SK-N-SH (cell line): ENCODE measurements at regions not wholly inside any gene's neighbourhood (a gene's known extent, or its start where the extent isn't known, plus 50 kb on each side); places are given as distances from the start of the nearest gene placed in this dataset.

Experiments used
- CTCF ChIA-PET: fragments of 300-600, 350-600 bp; formaldehyde crosslinking; extraction: SDS; loops from one replicate; lab custom pipeline; 2021; lab: Yijun Ruan, JAX
- POLR2A ChIA-PET: fragments of 350-600 bp; sonication (Branson Sonifier 250); formaldehyde crosslinking; extraction: SDS; loops from one replicate; lab custom pipeline; 2020; ENCODE audit warnings: antibody characterized with exemption, inconsistent platforms; lab: Yijun Ruan, JAX
- DNase-seq: peaks from one replicate; pipeline ENCODE4 v3.0.0; 2012
- H2AFZ ChIP-seq: fragments of 200-600 bp; sonication (generic); 2 replicates; pipeline ENCODE4 v1.8.1; 2016; ENCODE audit warnings: antibody characterized with exemption, mild to moderate bottlenecking, low read depth
- H3F3A ChIP-seq: fragments of 200-600 bp; sonication (generic); replicated peaks from 2 replicates; pipeline ENCODE3; 2016; ENCODE audit warnings: antibody characterized with exemption, mild to moderate bottlenecking; ENCODE audit not compliant: insufficient read depth
- H3K27ac ChIP-seq, 2 experiments: fragments of 200-500 bp in 1 of 2; fragments of 200-600 bp in 1 of 2; sonication (Bioruptor generic) in 1 of 2; sonication (generic), shearing (Covaris generic) in 1 of 2; 2 replicates each; pipeline versions ENCODE4 v1.5.1 to v1.6.1; 2014 to 2016; ENCODE audit warnings: low read depth in 2 of 2, inconsistent platforms in 1 of 2, low read length in 1 of 2, mild to moderate bottlenecking in 1 of 2, mixed read lengths in 1 of 2
- H3K27me3 ChIP-seq: fragments of 200-600 bp; sonication (generic), shearing (Covaris generic); 2 replicates; pipeline ENCODE4 v1.6.1; 2016; ENCODE audit warnings: mixed run types; ENCODE audit not compliant: insufficient read depth
- H3K36me3 ChIP-seq, 2 experiments: fragments of 200-500 bp in 1 of 2; fragments of 200-600 bp in 1 of 2; sonication (Bioruptor generic) in 1 of 2; sonication (generic) in 1 of 2; replicated peaks in 1 of 2; 2 replicates each; pipeline versions ENCODE3 to v1.5.1; 2014 to 2016; ENCODE audit warnings: low read length in 1 of 2, mild to moderate bottlenecking in 1 of 2; ENCODE audit not compliant: insufficient read depth in 2 of 2, control insufficient read depth in 1 of 2
- H3K4me1 ChIP-seq, 2 experiments: fragments of 200-500 bp in 1 of 2; fragments of 200-600 bp in 1 of 2; sonication (Bioruptor generic) in 1 of 2; sonication (generic), shearing (Covaris generic) in 1 of 2; 2 replicates each; pipeline versions ENCODE4 v1.5.1 to v1.6.1; 2014 to 2016; ENCODE audit warnings: low read depth in 1 of 2, low read length in 1 of 2, mixed run types in 1 of 2; ENCODE audit not compliant: insufficient read depth in 2 of 2, control insufficient read depth in 1 of 2
- H3K4me2 ChIP-seq: fragments of 200-600 bp; sonication (generic), shearing (Covaris generic); 2 replicates; pipeline ENCODE4 v1.6.1; 2017; ENCODE audit warnings: mixed run types
- H3K4me3 ChIP-seq, 2 experiments: fragments of 200-500 bp in 1 of 2; fragments of 200-600 bp in 1 of 2; sonication (Bioruptor generic) in 1 of 2; sonication (generic), shearing (Covaris generic) in 1 of 2; 2 replicates each; pipeline versions ENCODE4 v1.5.1 to v1.8.1; 2014 to 2016; ENCODE audit warnings: low read depth in 2 of 2, inconsistent platforms in 1 of 2, low read length in 1 of 2, mild to moderate bottlenecking in 1 of 2, mixed read lengths in 1 of 2, moderate library complexity in 1 of 2
- H3K79me2 ChIP-seq: fragments of 200-600 bp; sonication (generic); 2 replicates; pipeline ENCODE4 v1.8.1; 2017; ENCODE audit warnings: mild to moderate bottlenecking; ENCODE audit not compliant: insufficient read depth
- H3K9ac ChIP-seq: fragments of 200-600 bp; sonication (generic); 2 replicates; pipeline ENCODE4 v1.6.1; 2017; ENCODE audit warnings: mixed run types
- H3K9me2 ChIP-seq: fragments of 200-600 bp; sonication (generic); 2 replicates; pipeline ENCODE4 v1.6.1; 2017; ENCODE audit warnings: mixed run types
- H3K9me3 ChIP-seq: fragments of 200-600 bp; sonication (generic); 2 replicates; pipeline ENCODE4 v1.6.1; 2017; ENCODE audit warnings: mixed run types, mild to moderate bottlenecking, moderate library complexity
- H4K20me1 ChIP-seq: fragments of 200-600 bp; sonication (generic); 2 replicates; pipeline ENCODE4 v1.6.1; 2017; ENCODE audit warnings: mild to moderate bottlenecking, mixed run types; ENCODE audit not compliant: insufficient read depth
- CHD2 ChIP-seq: fragments of 150-350 bp; IDR thresholded peaks from 2 replicates; pipeline ENCODE4 v1.6.1; 2018; ENCODE audit warnings: low read length; ENCODE audit not compliant: partially characterized antibody
- CTCF ChIP-seq: fragments of 200-600 bp; sonication (generic); IDR thresholded peaks from 2 replicates; pipeline ENCODE4 v1.6.1; 2017; ENCODE audit warnings: antibody characterized with exemption, mild to moderate bottlenecking, moderate library complexity
- EP300 ChIP-seq, 2 experiments: IDR thresholded peaks; 2 replicates each; pipeline versions ENCODE4 v1.4.0 to v1.6.1; 2012; ENCODE audit warnings: borderline replicate concordance in 1 of 2, low read depth in 1 of 2, low read length in 1 of 2
- EZH2phosphoT487 ChIP-seq: fragments of 200-600 bp; sonication (generic); IDR thresholded peaks from 2 replicates; pipeline ENCODE4 v1.6.1; 2017; ENCODE audit warnings: low read depth, mixed run types, mild to moderate bottlenecking, antibody characterized with exemption, moderate library complexity, borderline replicate concordance
- FOSL2 ChIP-seq: IDR thresholded peaks from 2 replicates; pipeline ENCODE4 v1.4.0; 2012; ENCODE audit warnings: low read depth, mild to moderate bottlenecking, moderate library complexity, borderline replicate concordance
- FOXJ3 ChIP-seq: sonication (generic); formaldehyde crosslinking; IDR thresholded peaks from 2 replicates; pipeline ENCODE4 v1.5.1; 2020; ENCODE audit warnings: mild to moderate bottlenecking, missing genetic modification reagents
- GABPA ChIP-seq: IDR thresholded peaks from 2 replicates; pipeline ENCODE4 v1.4.0; 2012; ENCODE audit warnings: low read depth, mild to moderate bottlenecking
- MEF2A ChIP-seq: IDR thresholded peaks from 2 replicates; pipeline ENCODE4 v1.4.0; 2012; ENCODE audit warnings: low read depth, borderline replicate concordance
- MXI1 ChIP-seq: IDR thresholded peaks from 2 replicates; pipeline ENCODE4 v1.6.1; 2012; ENCODE audit warnings: mild to moderate bottlenecking, low read depth, low read length, improper control_type of control experiment
- NRF1 ChIP-seq: IDR thresholded peaks from 2 replicates; pipeline ENCODE4 v1.6.1; 2012; ENCODE audit warnings: low read depth, mild to moderate bottlenecking, low read length
- PBX3 ChIP-seq: IDR thresholded peaks from 2 replicates; pipeline ENCODE4; 2012
- POLR2AphosphoS5 ChIP-seq: IDR thresholded peaks from 2 replicates; pipeline ENCODE4 v1.6.1; 2012; ENCODE audit warnings: low read depth, low read length
- RAD21 ChIP-seq: IDR thresholded peaks from 2 replicates; pipeline ENCODE4 v1.6.1; 2012; ENCODE audit warnings: mild to moderate bottlenecking, low read length
- RCOR1 ChIP-seq: fragments of 150-350 bp; IDR thresholded peaks from 2 replicates; pipeline ENCODE4 v1.6.1; 2017; ENCODE audit warnings: antibody characterized with exemption, low read length
- RFX5 ChIP-seq: IDR thresholded peaks from 2 replicates; pipeline ENCODE4 v1.6.1; 2012; ENCODE audit warnings: mild to moderate bottlenecking, improper control_type of control experiment, low read length
- TAF1 ChIP-seq: IDR thresholded peaks from 2 replicates; pipeline ENCODE4 v1.6.1; 2012; ENCODE audit warnings: low read depth, mild to moderate bottlenecking, low read length, moderate library complexity, borderline replicate concordance
- YY1 ChIP-seq: IDR thresholded peaks from 2 replicates; pipeline ENCODE4 v1.4.0; 2012; ENCODE audit warnings: low read depth, mild to moderate bottlenecking
- ZBTB33 ChIP-seq: IDR thresholded peaks from 2 replicates; pipeline ENCODE4 v1.4.0; 2012; ENCODE audit warnings: low read depth, borderline replicate concordance
- WGBS: methylation state at CpG from one replicate; pipeline ENCODE4 v1.1.6; 2017; ENCODE audit warnings: low lambda C conversion rate; 5-methylcytosine and 5-hydroxymethylcytosine counted together

GRCh38 chr2:181356526-181357130 lies 100.6 kb upstream of the ITGA4 start:
- no peak overlapping the region for H3K4me3 ChIP-seq
- H4K20me1 ChIP-seq, result no peaks in the 10 kb centered on the region
- H2AFZ ChIP-seq, result no peak overlapping the region
- no peak overlapping the region for H3K27ac ChIP-seq
- ChIA-PET POLR2A (no interaction called here), CTCF (no interaction called here)
- H3K9me2 ChIP-seq, result no peaks in the 10 kb centered on the region
- H3F3A ChIP-seq, result no peaks in the 10 kb centered on the region
- H3K9ac ChIP-seq, result no peak overlapping the region
- TF ChIP-seq RFX5 (no peak), FOSL2 (no peak)
- WGBS, result 39% methylated on average over 1 of the region's 1 CpG
- no peak overlapping the region for H3K4me2 ChIP-seq
- H3K79me2 ChIP-seq, result no peaks in the 10 kb centered on the region
- no peaks in the 10 kb centered on the region for H3K4me1 ChIP-seq
- no peaks in the 10 kb centered on the region for H3K27me3 ChIP-seq
- H3K36me3 ChIP-seq, result peaks cover 0 to 4% of the 10 kb centered on the region in 2 experiments
- no peak for DNase-seq
- no peaks in the 10 kb centered on the region for H3K9me3 ChIP-seq

GRCh38 chr2:181357979-181358378 lies 99.2 kb upstream of the ITGA4 start:
- ChIA-PET POLR2A (no interaction called here), CTCF (no interaction called here)
- TF ChIP-seq RFX5, result no peak
- no peak for TF ChIP-seq FOXJ3 (CRISPR knock-in tag)
- TF ChIP-seq MXI1, result no peak
- TF ChIP-seq POLR2AphosphoS5, result no peak
- no peak for TF ChIP-seq RCOR1
- TF ChIP-seq TAF1, result no peak
- TF ChIP-seq RAD21, result no peak
- TF ChIP-seq NRF1, result no peak
- TF ChIP-seq CTCF, result no peak
- no peak for TF ChIP-seq MEF2A
- no peak for TF ChIP-seq PBX3
- TF ChIP-seq ZBTB33, result no peak
- no peak for TF ChIP-seq GABPA
- no peak for TF ChIP-seq EZH2phosphoT487
- no peak for TF ChIP-seq CHD2
- TF ChIP-seq YY1, result no peak
- no peak for TF ChIP-seq EP300 (IDR thresholded peaks at IDR 0.05; ENCODE audit: borderline replicate concordance in 1 of 2, low read depth in 1 of 2, low read length in 1 of 2)
- TF ChIP-seq, all 33 proteins: peak for 0

More at GRCh38 chr2:181357979-181358378, 99.2 kb upstream of the ITGA4 start:
- Histone ChIP-seq H3K9me2 (no peaks in the 10 kb centered on the region), H4K20me1 (no peaks in the 10 kb centered on the region), H3K4me1 (no peaks in the 10 kb centered on the region), H3K27ac (no peak overlapping the region), H2AFZ (no peak overlapping the region), H3K27me3 (no peaks in the 10 kb centered on the region), H3K36me3 (no peaks in the 10 kb centered on the region), H3K9ac (no peak overlapping the region), H3K4me3 (no peak overlapping the region), H3K9me3 (no peaks in the 10 kb centered on the region), H3K4me2 (no peak overlapping the region), H3F3A (no peaks in the 10 kb centered on the region), H3K79me2 (no peaks in the 10 kb centered on the region)
- DNase-seq, result no peak
